Activated CD4-positive, alpha-beta T cell treated with anti-CD3 and anti-CD28 coated beads for 36 hours (primary cell): ENCODE measurements at regions not wholly inside any gene's neighbourhood (a gene's known extent, or its start where the extent isn't known, plus 50 kb on each side); places are given as distances from the start of the nearest gene placed in this dataset.

ENCODE experiments used
- ATAC-seq: fragments of 200-7000 bp; cut with Tn5 transposase; one replicate; pipeline ENCODE4 v1.10.0; 2021; ENCODE audit warnings: mild to moderate bottlenecking, moderate library complexity
- CTCF ChIA-PET: fragments of 350-600 bp; sonication (Branson Sonifier 250); formaldehyde crosslinking; loops from one replicate; lab custom pipeline; 2021; ENCODE audit warnings: antibody characterized with exemption; lab: Charles Lee
- POLR2A ChIA-PET: fragments of 350-600 bp; sonication (Branson Sonifier 250); formaldehyde crosslinking; loops from one replicate; lab custom pipeline; 2021; ENCODE audit warnings: antibody characterized with exemption, inconsistent platforms; lab: Charles Lee
- DNase-seq: peaks from one replicate; pipeline ENCODE4 v3.0.0-alpha.2; 2020
- H3K27ac Mint-ChIP-seq: one replicate; pipeline ENCODE4 v1.8.0; 2021; ENCODE audit warnings: mixed read lengths
- H3K27me3 Mint-ChIP-seq: one replicate; pipeline ENCODE4 v1.8.0; 2021; ENCODE audit warnings: mixed read lengths
- H3K36me3 Mint-ChIP-seq: one replicate; pipeline ENCODE4 v1.8.0; 2021; ENCODE audit warnings: low read depth, mixed read lengths
- H3K4me1 Mint-ChIP-seq: one replicate; pipeline ENCODE4 v1.8.0; 2021; ENCODE audit warnings: mixed read lengths
- H3K4me3 Mint-ChIP-seq: one replicate; pipeline ENCODE4 v1.8.0; 2021; ENCODE audit warnings: mild to moderate bottlenecking, moderate library complexity, mixed read lengths
- H3K9me3 Mint-ChIP-seq: one replicate; pipeline ENCODE4 v1.8.0; 2021; ENCODE audit warnings: low read depth, mixed read lengths
- intact Hi-C, 2 experiments: fragments of 100-400 bp; cut with DNase I in 1 of 2; cut with micrococcal nuclease in 1 of 2; formaldehyde crosslinking; loops; one replicate each; pipeline versions ENCODE4 v1.14.2 to v1.15.1; 2022 to 2024; cut with DNase I, micrococcal nuclease

GRCh38 chr3:18010001-18010400 lies 267.6 kb upstream of the TBC1D5 start:
- no peak for DNase-seq
- CTCF ChIA-PET: interaction anchor here (0.7 to 2.4 kb wide), 3 partner anchors 16 to 654 kb away, joined by 3 to 9 read pairs (median 5); no protein-coding TSS in a partner anchor
- intact Hi-C loops: no loop called here
- Mint-ChIP-seq H3K9me3 (peaks cover 2% of the 10 kb centered on the region), H3K36me3 (no peaks in the 10 kb centered on the region), H3K27me3 (peaks cover 2% of the 10 kb centered on the region), H3K4me3 (no peak overlapping the region), H3K4me1 (no peaks in the 10 kb centered on the region), H3K27ac (no peak overlapping the region)
- no peak for ATAC-seq
- POLR2A ChIA-PET: no interaction called here

- Mint-ChIP-seq H3K36me3 (no peaks in the 10 kb centered on the region), H3K27me3 (peaks cover 2% of the 10 kb centered on the region), H3K27ac (no peak overlapping the region), H3K4me1 (no peaks in the 10 kb centered on the region), H3K4me3 (no peak overlapping the region), H3K9me3 (peaks cover 6% of the 10 kb centered on the region)
- no peak for ATAC-seq
- intact Hi-C loops: no loop called here
- DNase-seq: no peak
- CTCF ChIA-PET: interaction anchor here (2.4 kb wide), 1 partner anchor 18 kb away, joined by 9 read pairs; no protein-coding TSS in a partner anchor
- POLR2A ChIA-PET: interaction anchor here (0.6 kb wide), 1 partner anchor 1181 kb away, joined by 3 read pairs; no protein-coding TSS in a partner anchor
Measured at GRCh38 chr3:18008706-18009368, 266.4 kb upstream of the TBC1D5 start.

GRCh38 chr3:18007980-18008379 lies 265.5 kb upstream of the TBC1D5 start:
- DNase-seq (no peak), ATAC-seq (no peak)
- H3K36me3 Mint-ChIP-seq: no peaks in the 10 kb centered on the region
- ChIA-PET POLR2A (no interaction called here), CTCF (interaction anchor here (0.8 kb wide), 1 partner anchor 20 kb away, joined by 4 read pairs; no protein-coding TSS in a partner anchor)
- intact Hi-C loops: no loop called here
- peaks cover 6% of the 10 kb centered on the region for H3K9me3 Mint-ChIP-seq
- H3K4me3 Mint-ChIP-seq: no peak overlapping the region
- H3K4me1 Mint-ChIP-seq: no peaks in the 10 kb centered on the region
- peaks cover 2% of the 10 kb centered on the region for H3K27me3 Mint-ChIP-seq
- no peak overlapping the region for H3K27ac Mint-ChIP-seq

GRCh38 chr3:17995769-17996168 lies 253.3 kb upstream of the TBC1D5 start:
- ChIA-PET CTCF (interaction anchor here (0.6 kb wide), 2 partner anchors 358 to 1154 kb away, joined by 3 read pairs; no protein-coding TSS in a partner anchor), POLR2A (no interaction called here)
- intact Hi-C loops: no loop called here
- Mint-ChIP-seq H3K9me3 (no peaks in the 10 kb centered on the region), H3K36me3 (no peaks in the 10 kb centered on the region), H3K27me3 (no peaks in the 10 kb centered on the region), H3K4me3 (no peak overlapping the region), H3K4me1 (no peaks in the 10 kb centered on the region), H3K27ac (no peak overlapping the region)
- no peak for ATAC-seq
- no peak for DNase-seq

- Mint-ChIP-seq H3K4me3 (no peak overlapping the region), H3K27me3 (no peaks in the 10 kb centered on the region), H3K36me3 (no peaks in the 10 kb centered on the region), H3K27ac (no peak overlapping the region), H3K4me1 (no peaks in the 10 kb centered on the region), H3K9me3 (no peaks in the 10 kb centered on the region)
- ChIA-PET CTCF (interaction anchor here (0.6 to 1.6 kb wide), 3 partner anchors 16 to 199 kb away, joined by 3 to 5 read pairs (median 5); no protein-coding TSS in a partner anchor), POLR2A (no interaction called here)
- DNase-seq (no peak), ATAC-seq (no peak)
- intact Hi-C loops: no loop called here
Measured at GRCh38 chr3:17994167-17994566, 251.7 kb upstream of the TBC1D5 start.

- ChIA-PET CTCF (interaction anchor here (0.5 kb wide), 1 partner anchor 334 kb away, joined by 4 read pairs; no protein-coding TSS in a partner anchor), POLR2A (no interaction called here)
- Mint-ChIP-seq H3K27ac (no peak overlapping the region), H3K4me1 (no peaks in the 10 kb centered on the region), H3K36me3 (no peaks in the 10 kb centered on the region), H3K27me3 (peaks cover 3% of the 10 kb centered on the region), H3K4me3 (no peak overlapping the region), H3K9me3 (no peaks in the 10 kb centered on the region)
- intact Hi-C loops: no loop called here
- DNase-seq: no peak
- no peak for ATAC-seq
Measured at GRCh38 chr3:17990390-17990789, 248.0 kb upstream of the TBC1D5 start.

- CTCF ChIA-PET: no interaction called here
- Mint-ChIP-seq H3K4me1 (no peaks in the 10 kb centered on the region), H3K4me3 (no peak overlapping the region), H3K36me3 (no peaks in the 10 kb centered on the region), H3K9me3 (no peaks in the 10 kb centered on the region), H3K27ac (no peak overlapping the region), H3K27me3 (peaks cover 8% of the 10 kb centered on the region)
- intact Hi-C loops: no loop called here
- ATAC-seq: no peak
- POLR2A ChIA-PET: no interaction called here
- DNase-seq: no peak
Measured at GRCh38 chr3:17986348-17986816, 244.0 kb upstream of the TBC1D5 start.

- intact Hi-C loops: no loop called here
Measured at GRCh38 chr3:17985658-17986347, 243.4 kb upstream of the TBC1D5 start.

GRCh38 chr3:17983106-17983505 lies 240.7 kb upstream of the TBC1D5 start:
- H3K27me3 Mint-ChIP-seq: peaks cover 9% of the 10 kb centered on the region
- DNase-seq: no peak
- H3K4me3 Mint-ChIP-seq: no peak overlapping the region
- intact Hi-C loops: no loop called here
- CTCF ChIA-PET: interaction anchor here (0.7 kb wide), 1 partner anchor 77 kb away, joined by 3 read pairs; no protein-coding TSS in a partner anchor
- no peak overlapping the region for H3K27ac Mint-ChIP-seq
- no peak for ATAC-seq
- H3K9me3 Mint-ChIP-seq: no peaks in the 10 kb centered on the region
- POLR2A ChIA-PET: no interaction called here
- no peaks in the 10 kb centered on the region for H3K36me3 Mint-ChIP-seq
- H3K4me1 Mint-ChIP-seq: no peaks in the 10 kb centered on the region

More at GRCh38 chr3:17985658-17986347, 243.4 kb upstream of the TBC1D5 start:
- no peak for DNase-seq
- H3K27ac Mint-ChIP-seq: no peak overlapping the region
- POLR2A ChIA-PET: no interaction called here
- H3K4me3 Mint-ChIP-seq: no peak overlapping the region
- no peaks in the 10 kb centered on the region for H3K9me3 Mint-ChIP-seq
- H3K4me1 Mint-ChIP-seq: no peaks in the 10 kb centered on the region
- peaks cover 9% of the 10 kb centered on the region for H3K27me3 Mint-ChIP-seq
- H3K36me3 Mint-ChIP-seq: no peaks in the 10 kb centered on the region
- CTCF ChIA-PET: no interaction called here
- ATAC-seq: no peak

GRCh38 chr3:17982211-17982880 lies 239.9 kb upstream of the TBC1D5 start:
- no peak overlapping the region for H3K4me3 Mint-ChIP-seq
- POLR2A ChIA-PET: no interaction called here
- H3K27ac Mint-ChIP-seq: no peak overlapping the region
- peaks cover 7% of the 10 kb centered on the region for H3K27me3 Mint-ChIP-seq
- H3K9me3 Mint-ChIP-seq: no peaks in the 10 kb centered on the region
- no peaks in the 10 kb centered on the region for H3K36me3 Mint-ChIP-seq
- CTCF ChIA-PET: interaction anchor here (1.2 kb wide), 1 partner anchor 42 kb away, joined by 3 read pairs; no protein-coding TSS in a partner anchor
- intact Hi-C loops: no loop called here
- DNase-seq (no peak), ATAC-seq (no peak)
- H3K4me1 Mint-ChIP-seq: no peaks in the 10 kb centered on the region

- intact Hi-C loops: no loop called here
- peaks cover 7% of the 10 kb centered on the region for H3K27me3 Mint-ChIP-seq
- ChIA-PET POLR2A (no interaction called here), CTCF (no interaction called here)
- H3K9me3 Mint-ChIP-seq: no peaks in the 10 kb centered on the region
- no peak overlapping the region for H3K27ac Mint-ChIP-seq
- no peak overlapping the region for H3K4me3 Mint-ChIP-seq
- H3K4me1 Mint-ChIP-seq: no peaks in the 10 kb centered on the region
- ATAC-seq (no peak), DNase-seq (no peak)
- H3K36me3 Mint-ChIP-seq: no peaks in the 10 kb centered on the region
Measured at GRCh38 chr3:17980863-17981262, 238.4 kb upstream of the TBC1D5 start.
